Stimulated activated memory B cell treated with anti-CD40 and anti-IgM and Interleukin-4, amounts not matched to agents 10 μg/mL and 1 μg/mL and 100 μg/mL, for 72 hours (primary cell): ENCODE measurements at regions not wholly inside any gene's neighbourhood (a gene's known extent, or its start where the extent isn't known, plus 50 kb on each side); places are given as distances from the start of the nearest gene placed in this dataset.

ENCODE experiments used
- ATAC-seq: fragments of 150-1000 bp; cut with Tn5 transposase; 2 replicates; pipeline ENCODE4 v1.10.0; 2021
- H3K27ac Mint-ChIP-seq: one replicate; pipeline ENCODE4 v1.8.0; 2022; ENCODE audit warnings: mild to moderate bottlenecking, mixed read lengths
- H3K27me3 Mint-ChIP-seq: one replicate; pipeline ENCODE4 v1.8.0; 2022; ENCODE audit warnings: mixed read lengths
- H3K36me3 Mint-ChIP-seq: one replicate; pipeline ENCODE4 v1.8.0; 2022; ENCODE audit warnings: mixed read lengths
- H3K4me1 Mint-ChIP-seq: one replicate; pipeline ENCODE4 v1.8.0; 2022; ENCODE audit warnings: mixed read lengths
- H3K4me3 Mint-ChIP-seq: one replicate; pipeline ENCODE4 v1.8.0; 2022; ENCODE audit warnings: mild to moderate bottlenecking, moderate library complexity, mixed read lengths
- H3K9me3 Mint-ChIP-seq: one replicate; pipeline ENCODE4 v1.8.0; 2022; ENCODE audit warnings: mixed read lengths

DNA sequence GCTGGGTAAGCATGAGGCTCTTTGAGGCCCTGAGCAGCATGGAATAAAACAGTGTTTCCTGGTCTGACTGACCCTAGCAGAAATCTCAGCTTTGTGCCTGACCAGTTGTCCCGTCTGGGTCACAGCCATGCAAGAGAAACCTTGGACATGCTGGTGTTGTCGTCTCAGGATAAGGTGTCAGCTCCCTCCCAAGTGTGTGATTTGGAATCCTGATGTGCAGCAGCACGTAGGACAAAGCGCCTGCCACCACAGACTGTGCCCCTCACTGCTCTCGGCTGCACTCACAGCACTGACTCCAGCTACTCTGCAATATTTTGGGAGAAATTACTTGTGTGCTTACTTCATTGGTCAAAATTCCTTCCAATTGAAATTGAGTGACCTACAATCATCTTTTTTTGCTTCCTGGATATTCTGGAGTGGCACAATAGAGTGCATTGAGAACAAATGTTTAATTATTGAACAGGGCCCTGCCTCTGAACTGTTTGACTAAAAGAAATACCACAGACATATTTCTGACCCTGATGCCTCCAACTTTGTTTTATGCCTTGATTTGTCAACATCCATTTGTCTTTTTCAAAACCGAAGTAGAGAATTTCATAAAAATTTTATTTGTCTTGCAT, 352.4 kb downstream of the SOCS6 start:
- Mint-ChIP-seq H3K9me3 (peaks cover 4% of the 10 kb centered on the region), H3K27me3 (no peaks in the 10 kb centered on the region), H3K4me3 (no peak overlapping the region), H3K4me1 (no peaks in the 10 kb centered on the region), H3K27ac (no peak overlapping the region), H3K36me3 (no peaks in the 10 kb centered on the region)
- ATAC-seq = no peak

DNA sequence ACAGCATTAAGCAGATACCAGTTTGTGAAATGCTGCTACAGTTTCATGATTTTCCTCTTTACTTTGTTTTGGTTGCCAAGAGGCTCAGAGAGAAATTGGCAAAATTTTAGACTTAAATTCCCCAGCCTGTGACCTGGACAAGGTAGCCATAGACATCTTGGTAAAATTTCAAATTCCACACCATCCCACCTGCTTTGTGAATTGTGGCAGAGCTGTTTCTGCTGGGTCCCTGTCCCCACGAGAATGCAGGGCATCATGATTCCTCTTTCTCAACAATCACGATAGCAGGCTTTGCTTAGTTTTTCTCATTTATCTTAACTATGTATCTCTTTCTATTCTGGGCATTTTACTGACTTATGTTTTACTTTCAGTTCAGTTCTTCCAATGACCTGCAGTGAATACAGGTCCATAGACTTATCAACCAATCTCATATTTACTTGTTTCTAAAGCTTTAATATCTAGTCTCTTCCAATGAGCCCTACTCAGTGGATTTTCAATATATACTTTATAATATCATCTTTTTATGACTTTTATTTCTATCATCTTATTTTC, 351.6 kb downstream of the SOCS6 start:
- Mint-ChIP-seq H3K4me3 (no peak overlapping the region), H3K9me3 (peaks cover 4% of the 10 kb centered on the region), H3K27me3 (no peaks in the 10 kb centered on the region), H3K36me3 (no peaks in the 10 kb centered on the region), H3K27ac (no peak overlapping the region), H3K4me1 (no peaks in the 10 kb centered on the region)
- ATAC-seq = no peak

DNA sequence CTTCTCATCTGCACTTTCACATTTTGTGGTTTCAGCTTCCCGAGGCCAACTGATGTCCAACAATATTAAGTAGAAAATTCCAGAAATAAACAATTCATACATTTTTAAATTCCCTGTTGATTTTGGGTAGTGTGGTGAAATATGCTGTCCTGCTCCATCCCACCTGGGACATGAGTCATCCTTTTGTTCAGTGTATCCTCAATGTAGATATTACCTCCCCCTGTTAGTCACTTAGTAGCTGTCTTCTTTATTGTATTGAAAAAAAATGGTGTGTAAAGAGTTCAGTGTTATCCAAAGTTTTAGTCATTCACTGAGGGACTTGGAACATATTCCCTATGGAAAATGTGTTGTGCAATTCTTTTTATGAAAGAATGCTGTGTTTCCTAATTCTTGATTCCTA, 348.1 kb downstream of the SOCS6 start:
- H3K27ac Mint-ChIP-seq = no peak overlapping the region
- peaks cover 4% of the 10 kb centered on the region for H3K9me3 Mint-ChIP-seq

DNA sequence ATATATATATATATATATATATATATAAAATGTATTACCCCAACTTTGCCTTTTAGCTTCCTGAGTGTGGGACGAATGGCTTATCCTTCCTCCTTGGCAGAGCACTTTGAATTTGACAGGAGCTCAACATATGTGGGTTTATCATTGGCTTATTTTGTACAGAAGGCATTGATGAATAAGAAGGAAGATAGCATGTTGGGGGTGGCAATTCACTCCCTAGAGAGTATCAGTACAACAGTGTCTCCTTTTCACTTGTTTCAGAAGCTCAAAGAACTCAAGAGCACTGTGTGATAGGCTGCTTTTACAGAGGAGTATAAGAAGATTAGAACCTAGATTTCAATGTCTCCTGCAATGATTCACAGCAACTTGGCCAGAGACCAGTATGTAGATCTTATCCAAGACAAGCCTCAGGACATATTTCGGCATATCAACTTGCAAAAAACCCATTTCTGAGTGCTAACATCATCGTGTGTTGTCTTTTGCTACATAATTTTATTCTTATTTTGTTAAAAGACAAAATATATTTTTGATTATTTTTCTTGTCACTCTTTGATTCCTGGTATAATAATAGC, 345.8 kb downstream of the SOCS6 start:
- Mint-ChIP-seq H3K4me1 (no peaks in the 10 kb centered on the region), H3K4me3 (no peak overlapping the region), H3K36me3 (no peaks in the 10 kb centered on the region), H3K9me3 (peaks cover 4% of the 10 kb centered on the region), H3K27ac (no peak overlapping the region), H3K27me3 (no peaks in the 10 kb centered on the region)
- no peak for ATAC-seq

More for the DNA sequence above, 348.1 kb downstream of the SOCS6 start:
- Mint-ChIP-seq H3K36me3 (no peaks in the 10 kb centered on the region), H3K27me3 (no peaks in the 10 kb centered on the region), H3K4me3 (no peak overlapping the region), H3K4me1 (no peaks in the 10 kb centered on the region)
- no peak for ATAC-seq

DNA sequence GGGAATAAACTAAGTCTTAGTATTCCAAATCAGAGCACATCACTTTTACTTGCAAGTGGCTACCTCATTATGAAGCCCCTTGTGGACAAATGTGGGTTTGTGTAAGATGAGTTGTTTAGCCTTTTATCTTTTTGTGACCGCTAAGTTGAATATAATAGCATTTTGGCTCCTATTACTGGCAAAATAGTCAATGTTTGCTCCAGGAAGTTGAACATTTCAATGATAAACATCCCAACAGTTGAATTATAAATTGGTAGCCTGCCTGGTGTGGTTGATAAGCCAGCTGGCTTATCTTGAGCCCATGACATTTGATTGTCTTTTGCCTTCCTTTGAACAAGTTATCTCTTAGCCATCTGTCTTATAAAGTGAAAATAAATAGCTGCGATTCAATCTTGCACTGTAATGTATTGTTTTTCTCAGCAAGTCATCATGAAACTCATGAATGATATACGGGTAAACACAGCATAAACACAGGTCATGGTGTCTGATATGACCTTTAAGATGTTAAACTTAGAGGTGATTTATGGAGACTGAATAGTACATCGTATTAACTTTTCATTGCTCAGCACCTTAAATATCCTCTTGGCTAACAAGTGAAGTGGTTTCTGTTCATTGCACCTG, 338.4 kb downstream of the SOCS6 start:
- Mint-ChIP-seq H3K4me3 (no peak overlapping the region), H3K9me3 (no peaks in the 10 kb centered on the region), H3K27ac (no peak overlapping the region), H3K27me3 (no peaks in the 10 kb centered on the region), H3K4me1 (no peaks in the 10 kb centered on the region), H3K36me3 (no peaks in the 10 kb centered on the region)
- no peak for ATAC-seq

GRCh38 chr18:70622622-70623419, 334.0 kb downstream of the SOCS6 start:
- Mint-ChIP-seq H3K9me3 (no peaks in the 10 kb centered on the region), H3K27ac (no peak overlapping the region), H3K4me1 (peaks cover 4% of the 10 kb centered on the region), H3K36me3 (no peaks in the 10 kb centered on the region), H3K27me3 (peaks cover 9% of the 10 kb centered on the region), H3K4me3 (no peak overlapping the region)
- ATAC-seq = no peak

DNA sequence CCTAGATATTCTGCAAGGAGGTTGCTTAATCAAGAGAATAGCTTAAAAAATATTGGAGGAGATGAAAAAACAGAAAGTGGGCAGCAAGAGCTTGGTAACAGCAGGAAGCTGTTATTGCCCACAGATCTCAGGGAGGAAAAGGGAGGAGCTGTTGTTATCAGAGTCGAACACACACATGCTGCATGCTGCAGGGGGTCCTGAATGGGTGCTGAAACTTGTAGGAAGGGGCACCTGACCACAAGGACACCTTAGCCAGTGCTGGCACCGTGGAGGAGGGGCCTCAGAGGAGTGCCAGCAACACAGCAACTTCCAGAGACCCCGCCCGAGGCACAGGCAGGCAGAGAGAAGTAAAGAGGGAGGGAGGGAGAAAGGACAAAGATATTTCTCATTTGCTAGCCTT, 332.9 kb downstream of the SOCS6 start:
- no peak overlapping the region for H3K27ac Mint-ChIP-seq
- no peak for ATAC-seq
- H3K27me3 Mint-ChIP-seq = peaks cover 9% of the 10 kb centered on the region
- no peaks in the 10 kb centered on the region for H3K36me3 Mint-ChIP-seq
- H3K9me3 Mint-ChIP-seq = peaks cover under 1% of the 10 kb centered on the region
- peaks cover 4% of the 10 kb centered on the region for H3K4me1 Mint-ChIP-seq
- no peak overlapping the region for H3K4me3 Mint-ChIP-seq

DNA sequence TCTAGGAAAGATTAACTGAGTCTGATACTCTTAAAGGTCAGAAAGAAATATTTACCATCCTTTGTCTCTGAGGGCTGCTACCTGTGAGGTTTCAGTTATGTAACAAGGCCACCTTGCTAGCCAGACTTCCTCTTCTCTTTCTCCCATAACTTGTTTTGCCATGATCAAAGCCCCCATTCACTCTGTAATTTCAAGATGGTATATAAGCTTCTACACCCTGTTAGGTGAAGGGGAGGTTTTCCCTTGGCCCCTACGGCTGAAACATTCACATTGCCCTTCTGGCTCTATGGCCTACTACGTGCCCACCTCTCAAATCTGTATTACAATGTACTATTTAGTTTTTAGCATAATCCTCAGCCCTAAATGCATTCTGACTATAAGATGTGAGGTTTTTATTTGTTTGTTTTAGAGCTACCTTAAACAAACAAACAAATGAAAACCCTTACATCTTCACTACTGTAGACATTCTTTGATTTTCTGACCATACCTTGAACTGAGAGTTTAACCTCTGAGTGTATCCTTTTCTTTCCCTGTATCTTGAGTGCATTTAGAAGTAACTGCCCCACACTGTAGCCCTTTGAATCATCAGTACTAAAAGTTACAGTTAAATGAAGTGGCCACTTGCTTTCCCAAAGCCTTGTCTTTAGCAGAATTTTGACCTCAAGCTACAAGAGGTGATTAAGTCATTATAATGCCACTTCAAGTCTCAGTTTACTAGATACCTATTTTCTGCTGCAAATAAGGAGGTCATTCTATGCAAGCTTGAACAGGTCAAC, 332.2 kb downstream of the SOCS6 start:
- Mint-ChIP-seq H3K4me3 (no peak overlapping the region), H3K27ac (no peak overlapping the region), H3K27me3 (peaks cover 9% of the 10 kb centered on the region), H3K9me3 (peaks cover 7% of the 10 kb centered on the region), H3K4me1 (peaks cover 4% of the 10 kb centered on the region), H3K36me3 (no peaks in the 10 kb centered on the region)
- no peak for ATAC-seq

DNA sequence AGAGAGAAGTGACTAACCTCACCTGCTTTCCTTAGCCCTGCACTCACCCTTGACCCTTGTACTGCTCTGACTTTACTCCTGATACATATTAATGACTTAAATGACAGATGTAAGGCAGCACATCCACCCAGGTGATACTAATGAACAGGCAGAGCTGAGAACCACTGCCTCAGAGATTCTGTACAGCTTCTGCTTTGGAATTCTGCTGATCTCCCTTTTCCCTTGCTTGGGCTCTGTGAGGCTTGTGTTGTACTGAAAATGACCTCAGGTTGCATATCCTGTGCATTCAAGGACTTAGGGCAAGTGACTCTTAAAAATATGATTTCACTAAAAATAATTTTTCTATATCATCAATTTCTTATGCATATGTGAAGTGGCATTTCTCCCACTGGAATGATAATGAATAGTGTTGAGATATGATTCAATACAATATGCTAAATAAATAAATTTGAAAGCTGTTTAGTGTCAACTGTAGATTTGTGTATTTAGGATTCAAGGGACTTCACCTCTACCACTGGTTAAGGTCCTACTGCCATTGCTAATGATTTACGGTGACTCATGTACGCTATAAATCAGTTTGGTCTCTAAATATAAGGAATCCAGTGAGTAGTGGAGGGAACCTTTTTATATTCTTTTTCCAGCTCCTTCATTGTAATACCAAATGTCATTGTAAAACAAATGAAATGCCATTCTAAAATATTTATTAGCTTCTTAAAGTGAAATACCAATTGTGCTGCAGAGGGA, 328.3 kb downstream of the SOCS6 start:
- H3K9me3 Mint-ChIP-seq = peaks cover 8% of the 10 kb centered on the region
- H3K4me3 Mint-ChIP-seq = no peak overlapping the region
- no peak for ATAC-seq
- no peak overlapping the region for H3K27ac Mint-ChIP-seq
- no peaks in the 10 kb centered on the region for H3K36me3 Mint-ChIP-seq
- peaks cover 4% of the 10 kb centered on the region for H3K4me1 Mint-ChIP-seq
- peaks cover 9% of the 10 kb centered on the region for H3K27me3 Mint-ChIP-seq

GRCh38 chr18:70600225-70600925, 311.5 kb downstream of the SOCS6 start:
- no peaks in the 10 kb centered on the region for H3K4me1 Mint-ChIP-seq

GRCh38 chr18:70598406-70598805, 309.6 kb downstream of the SOCS6 start:
- no peaks in the 10 kb centered on the region for H3K9me3 Mint-ChIP-seq
- no peak overlapping the region for H3K4me3 Mint-ChIP-seq
- H3K27me3 Mint-ChIP-seq = no peaks in the 10 kb centered on the region
- H3K27ac Mint-ChIP-seq = no peak overlapping the region
- no peaks in the 10 kb centered on the region for H3K4me1 Mint-ChIP-seq
- ATAC-seq = no peak
- no peaks in the 10 kb centered on the region for H3K36me3 Mint-ChIP-seq

More at GRCh38 chr18:70600225-70600925, 311.5 kb downstream of the SOCS6 start:
- Mint-ChIP-seq H3K36me3 (no peaks in the 10 kb centered on the region), H3K9me3 (no peaks in the 10 kb centered on the region), H3K4me3 (no peak overlapping the region), H3K27ac (no peak overlapping the region), H3K27me3 (no peaks in the 10 kb centered on the region)
- ATAC-seq = no peak

DNA sequence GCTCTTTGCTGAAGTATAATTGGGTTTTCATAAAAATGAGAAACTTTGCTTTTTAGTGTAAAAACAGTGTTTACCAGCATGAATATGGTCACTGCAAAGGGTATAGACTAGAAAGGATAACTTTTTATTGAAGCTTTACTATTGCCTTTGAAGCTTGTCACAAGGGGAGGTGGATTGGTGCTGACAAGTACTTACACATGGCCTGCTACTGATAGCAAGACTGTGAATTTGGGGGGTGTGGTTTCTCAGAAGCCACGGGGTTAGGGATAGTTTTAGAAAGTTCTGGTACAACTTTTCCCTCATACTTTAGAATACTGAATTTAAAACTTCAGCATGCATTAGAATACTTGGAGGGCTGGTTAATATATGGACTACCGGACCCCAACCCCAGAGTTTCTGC, 294.1 kb downstream of the SOCS6 start:
- no peak for ATAC-seq
- Mint-ChIP-seq H3K27ac (no peak overlapping the region), H3K36me3 (no peaks in the 10 kb centered on the region), H3K27me3 (no peaks in the 10 kb centered on the region), H3K4me1 (no peaks in the 10 kb centered on the region), H3K4me3 (no peak overlapping the region), H3K9me3 (peaks cover 17% of the 10 kb centered on the region)

GRCh38 chr18:70578480-70578879, 289.6 kb downstream of the SOCS6 start:
- H3K27ac Mint-ChIP-seq = no peak overlapping the region
- no peaks in the 10 kb centered on the region for H3K36me3 Mint-ChIP-seq
- H3K4me3 Mint-ChIP-seq = no peak overlapping the region
- H3K27me3 Mint-ChIP-seq = no peaks in the 10 kb centered on the region
- H3K9me3 Mint-ChIP-seq = peaks cover 3% of the 10 kb centered on the region
- H3K4me1 Mint-ChIP-seq = no peaks in the 10 kb centered on the region
- ATAC-seq = no peak

DNA sequence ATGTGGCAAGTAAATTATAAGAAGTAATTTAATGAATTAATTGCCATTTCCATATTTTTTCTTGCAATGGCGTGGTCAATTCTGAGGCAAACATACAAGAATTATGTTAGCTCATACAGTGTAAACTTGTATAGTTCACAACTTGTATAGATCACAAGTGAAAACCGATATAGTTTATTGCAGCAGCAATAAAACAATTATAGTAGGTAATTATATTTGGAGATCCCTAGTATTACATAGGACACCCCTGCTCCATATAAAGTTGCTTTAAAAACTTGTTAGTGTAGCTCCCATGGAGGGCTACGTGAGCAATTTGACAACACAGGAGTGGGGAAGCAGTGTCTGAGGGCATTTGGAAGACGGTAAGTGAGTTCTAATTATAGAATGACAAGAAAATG, 288.2 kb downstream of the SOCS6 start:
- Mint-ChIP-seq H3K4me1 (no peaks in the 10 kb centered on the region), H3K27ac (no peak overlapping the region), H3K36me3 (no peaks in the 10 kb centered on the region), H3K9me3 (peaks cover 3% of the 10 kb centered on the region), H3K27me3 (no peaks in the 10 kb centered on the region), H3K4me3 (no peak overlapping the region)
- no peak for ATAC-seq
